NOMO-1 treated with DMSO at 0.1 percent for 48 hours (cell line): ENCODE measurements at regions not wholly inside any gene's neighbourhood (a gene's known extent, or its start where the extent isn't known, plus 50 kb on each side); places are given as distances from the start of the nearest gene placed in this dataset.
"Not testable (repeated sequence)": the region's sequence is repeated elsewhere in the genome, so short reads cannot be mapped to it uniquely, and the experiment has no call there.

Experiments
- DNase-seq: peaks from one replicate; lab custom pipeline; 2025; ENCODE audit not compliant: unreplicated experiment; lab: John Stamatoyannopoulos, UW

- no peak for DNase-seq
These were observed 377.2 kb downstream of the RAP2B start for GRCh38 chr3:153539263-153539662.

GRCh38 chr3:153545471-153545870, 383.4 kb downstream of the RAP2B start:
- no peak for DNase-seq

- DNase-seq, result no peak
These were observed 385.9 kb downstream of the RAP2B start for GRCh38 chr3:153547970-153548369.

- not testable (repeated sequence) for DNase-seq
These were observed 387.7 kb downstream of the RAP2B start for GRCh38 chr3:153549686-153550085.

GRCh38 chr3:153551536-153552285, 389.7 kb downstream of the RAP2B start:
- DNase-seq, result no peak

- DNase-seq, result no peak
These were observed 391.0 kb downstream of the RAP2B start for GRCh38 chr3:153552887-153553604.

GRCh38 chr3:153553605-153553945, 391.5 kb downstream of the RAP2B start:
- no peak for DNase-seq

GRCh38 chr3:153555919-153556318, 393.9 kb downstream of the RAP2B start:
- DNase-seq, result no peak

GRCh38 chr3:153559366-153559765, 397.3 kb downstream of the RAP2B start:
- DNase-seq, result not testable (repeated sequence)

- no peak for DNase-seq
These were observed 405.0 kb downstream of the RAP2B start for GRCh38 chr3:153567011-153567410.

GRCh38 chr3:153567556-153567955, 405.5 kb downstream of the RAP2B start:
- no peak for DNase-seq

GRCh38 chr3:153570481-153570880, 408.5 kb downstream of the RAP2B start:
- not testable (repeated sequence) for DNase-seq

GRCh38 chr3:153572165-153572564, 410.1 kb downstream of the RAP2B start:
- no peak for DNase-seq

GRCh38 chr3:153572654-153573053, 410.6 kb downstream of the RAP2B start:
- DNase-seq, result no peak

GRCh38 chr3:153573481-153573880, 411.5 kb downstream of the RAP2B start:
- DNase-seq, result no peak

- no peak for DNase-seq
These were observed 412.4 kb downstream of the RAP2B start for GRCh38 chr3:153574445-153574844.

GRCh38 chr3:153577059-153577736, 415.2 kb downstream of the RAP2B start:
- DNase-seq, result peak; percentile 32

- DNase-seq, result no peak
These were observed 416.0 kb downstream of the RAP2B start for GRCh38 chr3:153578046-153578445.

GRCh38 chr3:153590051-153590450, 428.0 kb downstream of the RAP2B start:
- DNase-seq, result no peak

GRCh38 chr3:153591561-153592245, 429.7 kb downstream of the RAP2B start:
- peak; percentile 99 for DNase-seq

GRCh38 chr3:153595186-153595815, 433.3 kb downstream of the RAP2B start:
- DNase-seq, result peak; percentile 37
